GM18498 (cell line): ENCODE measurements at regions not wholly inside any gene's neighbourhood (a gene's known extent, or its start where the extent isn't known, plus 50 kb on each side); places are given as distances from the start of the nearest gene placed in this dataset.
"Not testable (repeated sequence)": the region's sequence is repeated elsewhere in the genome, so short reads cannot be mapped to it uniquely, and the experiment has no call there.

Experiments used
- ATAC-seq: cut with Tn5 transposase; IDR thresholded peaks from one replicate; pipeline ENCODE4 v1.9.1; 2021; ENCODE audit warnings: mild to moderate bottlenecking, moderate library complexity; ENCODE audit not compliant: unreplicated experiment

DNA sequence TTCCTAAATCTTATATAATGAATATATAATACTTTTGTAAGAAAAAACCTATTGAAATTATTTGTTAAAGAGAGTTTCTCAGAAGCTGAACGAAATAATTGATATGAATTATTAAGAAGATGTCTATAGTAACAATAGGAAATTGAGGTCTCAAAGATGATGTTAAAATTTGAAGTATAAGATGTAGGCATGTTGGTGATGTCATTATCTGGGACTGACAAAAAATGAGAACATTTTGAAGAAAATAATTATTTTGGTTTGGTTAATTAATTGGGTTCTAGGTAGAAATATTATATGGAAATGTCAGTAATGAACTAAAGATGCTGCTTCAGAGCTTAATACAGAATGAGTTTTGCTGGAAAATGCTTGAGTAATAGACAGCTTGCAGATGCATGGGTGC, 501.4 kb upstream of the ST8SIA4 start:
- ATAC-seq = no peak

DNA sequence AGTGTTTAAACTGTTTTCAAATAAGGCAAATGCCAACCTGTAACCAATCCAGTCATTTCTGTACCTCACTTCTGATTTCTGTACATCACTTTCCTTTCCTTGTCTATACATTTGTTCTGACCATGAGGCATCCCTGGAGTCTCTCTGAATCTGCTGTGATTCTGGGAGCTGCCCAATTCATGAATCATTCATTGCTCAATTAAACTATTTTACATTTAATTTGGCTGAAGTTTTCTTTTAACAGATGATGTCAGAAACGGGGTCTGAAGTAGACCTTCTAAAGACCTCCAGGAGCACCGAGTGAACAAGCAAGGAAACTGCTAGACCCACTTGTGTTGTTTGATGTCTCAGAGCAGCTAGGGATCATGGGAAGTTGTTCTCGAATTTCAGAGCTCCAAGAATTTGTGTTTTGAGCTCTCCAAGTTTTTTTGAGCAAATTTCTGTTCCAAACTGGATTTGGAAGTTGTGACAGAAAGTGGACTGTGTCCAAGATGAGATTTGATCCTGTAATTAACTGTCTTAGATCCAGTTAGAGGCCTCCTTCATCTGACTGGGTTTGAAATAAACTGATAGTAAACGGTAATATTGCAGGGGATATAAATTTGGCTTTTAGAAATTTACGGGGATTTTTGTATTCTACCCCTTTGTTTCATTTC, 490.8 kb upstream of the ST8SIA4 start:
- ATAC-seq = no peak

DNA sequence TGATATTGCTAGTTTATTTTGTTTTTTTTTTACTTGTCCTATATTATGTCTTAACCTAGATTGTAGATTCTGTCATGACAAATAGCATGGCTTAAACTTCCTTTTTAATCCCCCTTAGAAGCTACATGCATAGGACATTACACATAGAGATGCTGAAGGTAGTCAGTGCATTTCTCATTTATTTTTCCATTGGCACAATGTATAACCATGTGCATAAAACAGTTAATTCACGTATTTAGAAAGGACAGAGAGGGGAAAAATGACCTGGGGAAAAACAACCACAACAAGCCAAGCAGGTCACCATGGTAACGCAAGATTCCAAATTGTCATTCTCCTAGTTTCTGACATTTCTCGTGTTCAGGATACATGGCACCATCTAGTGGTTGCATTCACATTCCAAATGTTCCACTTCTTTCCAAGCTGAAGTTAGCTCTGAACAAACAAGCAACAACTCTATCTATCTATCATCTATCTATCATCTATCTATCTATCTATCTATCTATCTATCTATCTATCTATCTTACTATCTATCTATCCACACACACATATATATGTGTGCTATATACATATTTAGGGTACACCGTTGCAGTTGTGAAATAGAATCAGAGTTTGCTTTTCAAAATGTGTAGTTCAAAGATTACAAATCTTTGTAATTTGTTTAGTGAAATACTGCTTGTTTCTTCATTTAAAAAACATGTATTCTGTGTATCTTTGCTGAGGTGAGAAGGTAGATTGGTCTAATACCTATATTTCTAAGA, 487.2 kb upstream of the ST8SIA4 start:
- peak; percentile 62 for ATAC-seq

DNA sequence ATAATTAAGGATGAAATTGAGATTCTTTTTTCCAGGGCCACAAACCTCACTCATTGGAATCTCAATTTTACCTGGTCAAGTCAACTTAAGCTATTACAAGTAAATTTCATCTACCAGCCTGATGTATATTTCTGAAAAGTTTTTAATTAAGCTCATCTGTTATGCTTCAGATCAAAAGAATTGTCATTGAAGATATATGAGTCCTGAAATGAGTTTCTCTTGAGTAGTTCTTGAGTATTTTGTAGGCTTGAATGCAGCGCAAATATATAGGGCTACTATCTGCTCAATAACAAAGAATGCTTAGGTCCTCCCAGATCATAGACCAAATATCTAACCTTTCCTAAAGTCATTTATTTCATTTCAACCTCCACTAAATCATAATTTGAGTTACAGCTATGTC, 482.2 kb upstream of the ST8SIA4 start:
- ATAC-seq = no peak

DNA sequence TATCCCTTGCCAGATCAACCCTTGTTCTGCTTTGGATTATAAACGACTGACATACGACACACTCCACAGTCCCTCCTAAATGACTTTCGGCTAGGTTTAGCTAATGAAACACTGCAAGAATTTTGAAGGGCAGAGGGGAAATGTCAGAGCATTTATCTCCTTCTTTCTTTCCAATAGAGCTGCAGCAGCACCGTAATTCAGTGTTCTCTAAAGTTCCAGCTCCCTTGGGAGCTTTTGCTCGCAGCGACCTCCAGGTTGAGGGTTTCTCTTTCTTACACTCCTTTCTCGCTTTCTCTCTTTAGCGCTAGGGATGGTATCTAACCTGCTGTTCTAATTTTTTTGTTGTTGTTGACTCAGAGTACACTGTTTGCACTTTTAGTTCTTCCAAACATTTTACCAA, 467.1 kb upstream of the ST8SIA4 start:
- no peak for ATAC-seq

DNA sequence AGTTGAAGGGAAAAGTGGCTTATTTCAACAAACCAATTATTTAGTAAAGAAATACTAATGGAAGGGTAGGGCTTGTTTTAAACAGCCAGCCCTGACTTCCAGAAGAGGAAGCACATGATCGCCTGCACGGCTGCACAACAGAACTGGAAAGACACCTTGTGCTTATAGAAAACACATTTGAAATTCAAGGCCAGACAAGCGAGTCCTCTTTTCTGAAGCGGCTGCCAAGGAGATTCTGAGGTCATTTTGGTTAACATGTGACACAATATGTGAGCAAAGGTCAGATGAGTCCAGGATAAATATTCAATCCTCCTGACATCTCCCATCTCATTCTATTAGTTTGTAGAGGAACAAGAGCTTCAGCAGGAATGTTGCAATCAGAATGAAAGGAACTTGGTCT, 461.4 kb upstream of the ST8SIA4 start:
- ATAC-seq = no peak

DNA sequence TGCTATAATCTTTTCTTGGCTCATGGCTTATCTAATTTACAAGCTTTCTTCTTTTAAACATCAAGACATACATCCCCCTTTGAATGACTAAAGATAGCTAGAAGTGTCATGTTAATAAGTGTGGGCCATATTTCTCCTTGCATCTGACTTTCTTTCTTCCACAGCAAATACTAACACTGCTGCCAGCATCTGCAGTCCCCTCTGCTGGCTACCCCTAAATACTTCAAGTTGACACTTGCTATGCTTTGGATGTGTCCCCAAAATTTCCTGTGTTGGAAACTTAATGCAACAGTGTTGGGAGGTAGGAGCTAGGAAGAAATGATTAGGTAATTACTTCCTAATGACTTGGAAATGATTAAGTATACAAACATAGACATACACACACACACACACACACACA, 459.0 kb upstream of the ST8SIA4 start:
- ATAC-seq = no peak

DNA sequence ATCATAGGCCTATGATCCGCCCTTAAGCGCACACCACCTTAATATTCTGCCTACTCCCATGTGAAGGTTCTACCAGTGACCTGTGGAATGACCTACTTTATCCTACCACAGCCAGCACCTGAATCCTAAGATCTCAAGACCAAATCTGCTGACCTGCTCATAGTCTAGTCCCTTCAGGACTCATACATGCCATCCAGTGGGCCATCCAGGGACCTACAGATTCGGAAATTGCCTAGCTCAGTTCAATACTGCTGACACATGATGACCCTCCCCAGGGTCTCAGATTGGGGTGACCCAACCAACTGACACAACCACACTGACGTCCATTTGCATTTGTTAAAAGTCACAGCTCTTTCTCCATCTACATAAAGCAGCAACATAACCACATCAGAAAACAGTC, 443.8 kb upstream of the ST8SIA4 start:
- ATAC-seq = no peak

DNA sequence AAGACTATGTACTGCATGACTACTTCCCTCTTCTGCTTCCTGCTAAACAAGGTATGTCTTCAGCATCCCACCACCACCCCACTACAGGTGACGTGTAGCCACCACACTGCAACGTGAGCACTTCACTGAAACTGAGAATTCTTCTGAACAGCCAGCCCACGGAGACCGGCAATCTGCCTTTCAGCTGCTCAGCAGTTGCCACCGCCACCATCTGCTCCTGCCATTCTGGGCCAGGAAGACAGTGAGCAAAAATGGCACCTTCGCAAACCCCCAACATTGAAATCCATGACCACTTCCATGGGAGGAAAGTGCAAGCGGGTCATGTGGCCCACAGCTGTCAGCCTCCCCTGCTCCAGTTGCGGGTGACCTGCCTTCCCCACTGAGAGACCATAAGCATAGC, 443.4 kb upstream of the ST8SIA4 start:
- ATAC-seq = no peak

DNA sequence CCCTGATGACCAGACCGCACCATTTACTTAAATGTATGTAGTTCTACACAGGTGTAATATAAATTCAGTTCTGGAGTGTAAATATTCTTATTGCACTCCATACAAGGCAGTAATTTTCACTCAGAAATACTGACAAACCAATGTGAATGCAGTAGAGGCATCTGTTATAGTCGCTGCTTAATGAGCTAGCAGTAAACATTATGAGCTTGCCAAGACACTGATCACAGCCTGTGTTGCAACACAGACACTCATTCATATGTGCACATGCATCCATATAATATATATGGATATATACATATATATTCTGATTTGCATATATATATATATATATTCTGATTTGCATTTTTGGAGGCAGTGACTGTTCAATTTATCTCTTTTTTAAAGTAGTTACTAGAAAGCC, 435.1 kb upstream of the ST8SIA4 start:
- ATAC-seq = no peak

DNA sequence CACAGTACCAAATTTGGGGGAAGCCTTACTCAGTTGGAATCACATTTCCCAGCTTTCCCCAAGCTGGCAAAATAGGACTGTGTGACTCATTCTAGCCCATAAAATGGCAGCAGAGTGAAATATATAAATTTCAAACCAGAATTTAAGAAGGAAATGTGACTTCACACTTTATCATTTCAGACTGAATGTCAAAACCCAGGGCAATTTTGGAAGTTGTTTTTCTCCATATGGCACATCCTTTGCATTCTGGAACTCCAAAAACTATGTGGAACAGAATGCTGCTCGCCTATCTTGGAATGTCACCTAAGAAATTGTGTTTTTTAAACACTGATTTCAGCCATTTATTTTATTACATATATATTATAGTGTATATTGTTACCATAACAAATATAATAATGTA, 424.7 kb upstream of the ST8SIA4 start:
- no peak for ATAC-seq

DNA sequence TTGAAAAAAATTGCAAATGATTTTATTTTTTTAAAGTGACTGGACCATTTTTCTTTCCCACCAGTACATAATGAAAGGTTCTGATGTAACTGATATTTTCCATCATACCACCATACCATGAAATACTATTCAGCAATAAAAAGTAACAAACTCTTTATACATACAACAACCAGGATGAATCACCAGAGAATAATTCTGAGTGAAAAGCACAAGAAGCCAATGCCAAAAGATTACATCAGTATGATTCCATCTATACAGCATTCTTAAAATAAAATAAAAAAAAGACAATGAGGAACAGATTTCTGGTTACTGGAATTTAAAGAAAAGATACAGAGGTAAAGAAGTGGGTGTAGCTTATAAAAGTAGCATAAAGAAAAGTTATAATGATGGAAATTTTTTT, 423.7 kb upstream of the ST8SIA4 start:
- ATAC-seq = no peak

DNA sequence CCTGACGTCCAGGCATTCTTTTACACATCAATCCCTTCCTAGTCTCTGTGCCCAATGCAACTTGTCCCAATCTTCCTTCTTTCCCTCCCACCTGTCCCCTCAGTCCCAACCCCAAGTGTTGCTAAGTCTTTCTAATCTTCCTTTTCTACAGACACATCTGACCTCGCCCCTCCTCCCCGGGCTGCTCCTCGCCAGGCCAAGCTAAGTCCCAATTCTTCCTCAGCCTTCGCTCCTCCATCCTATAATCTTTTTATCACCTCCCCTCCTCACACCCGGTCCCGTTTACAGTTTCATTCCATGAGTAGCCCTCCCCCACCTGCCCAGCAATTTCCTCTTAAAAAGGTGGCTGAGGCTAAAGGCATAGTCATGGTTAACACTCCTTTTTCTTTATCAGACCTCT, 413.3 kb upstream of the ST8SIA4 start:
- ATAC-seq = not testable (repeated sequence)

DNA sequence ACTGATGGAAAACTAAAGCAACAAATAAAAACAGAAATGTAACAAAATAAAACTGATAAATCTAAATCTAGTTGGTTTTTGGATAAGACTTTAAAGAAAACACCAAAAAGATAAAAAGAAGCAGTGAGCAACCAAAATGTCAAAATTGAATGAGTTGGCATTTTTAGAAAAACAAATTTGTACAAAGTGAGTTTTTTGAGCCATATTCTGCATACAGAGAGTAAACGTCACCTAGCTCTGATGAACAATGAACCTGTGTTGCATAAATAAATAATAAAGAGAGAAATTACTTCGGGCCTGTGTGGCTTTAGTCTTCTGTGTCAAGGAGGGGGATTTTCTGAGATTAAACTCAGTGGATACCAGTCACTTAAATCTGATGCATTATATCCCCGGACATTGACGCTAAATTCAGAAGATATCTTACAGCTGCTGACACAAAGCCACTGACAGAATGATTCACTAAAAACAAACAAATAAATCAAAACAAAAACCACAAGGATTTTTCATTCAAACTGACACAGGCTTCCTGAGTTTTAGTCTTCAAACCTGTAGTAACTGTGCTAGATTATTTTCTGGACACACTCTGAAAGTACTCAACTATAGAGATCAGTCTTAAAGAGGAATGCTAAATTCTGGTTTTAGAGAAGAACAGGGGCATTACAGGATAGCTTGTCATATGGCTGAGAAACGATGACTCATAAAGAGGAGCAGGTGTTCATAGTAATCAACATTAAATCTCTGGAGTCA, 403.5 kb upstream of the ST8SIA4 start:
- ATAC-seq = no peak

DNA sequence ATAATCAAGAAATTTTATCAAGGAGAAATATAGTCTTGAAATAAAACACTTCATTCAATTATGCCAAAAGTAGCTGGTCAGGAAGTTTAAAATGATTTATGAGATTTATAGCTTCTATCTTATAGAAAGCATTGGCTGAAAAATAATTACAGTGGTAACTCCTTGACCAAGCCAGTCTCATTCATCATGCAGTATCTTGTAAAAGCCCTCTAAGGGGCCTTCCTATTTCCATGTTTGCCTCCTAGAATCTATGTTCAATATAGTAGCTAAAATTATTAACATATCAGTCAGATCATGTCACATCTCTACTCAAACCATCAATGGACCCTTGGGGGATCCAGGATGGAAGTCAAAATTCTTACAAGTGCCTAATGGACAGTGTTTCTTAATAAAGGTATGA, 393.4 kb upstream of the ST8SIA4 start:
- no peak for ATAC-seq

DNA sequence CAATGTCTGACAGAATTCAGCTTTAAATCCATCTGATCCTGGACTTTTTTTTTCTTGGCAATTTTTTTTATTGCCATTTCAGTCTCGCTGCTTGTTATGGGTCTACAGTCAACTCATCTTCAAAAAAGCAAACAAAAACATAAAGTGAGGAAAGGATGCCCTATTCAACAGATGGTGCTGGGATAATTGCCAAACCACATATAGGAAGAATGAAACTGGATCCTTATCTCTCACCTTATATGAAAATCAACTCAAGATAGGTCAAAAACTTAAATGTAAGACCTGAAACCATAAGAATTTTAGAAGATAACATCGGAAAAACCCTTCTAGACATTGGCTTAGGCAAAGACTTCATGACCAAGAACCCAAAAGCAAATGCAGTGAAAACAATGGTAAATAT, 389.1 kb upstream of the ST8SIA4 start:
- no peak for ATAC-seq

DNA sequence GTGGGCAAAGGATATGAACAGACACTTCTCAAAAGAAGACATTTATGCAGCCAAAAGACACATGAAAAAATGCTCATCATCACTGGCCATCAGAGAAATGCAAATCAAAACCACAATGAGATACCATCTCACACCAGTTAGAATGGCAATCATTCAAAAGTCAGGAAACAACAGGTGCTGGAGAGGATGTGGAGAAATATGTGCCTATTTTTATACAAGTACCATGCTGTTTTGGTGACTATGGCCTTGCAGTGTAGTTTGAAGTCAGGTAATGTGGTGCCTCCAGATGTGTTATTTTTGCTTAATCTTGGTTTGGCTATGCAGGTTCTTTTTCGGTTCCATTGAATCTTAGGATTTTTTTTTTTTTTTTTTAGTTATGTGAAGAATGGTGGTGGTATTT, 387.7 kb upstream of the ST8SIA4 start:
- not testable (repeated sequence) for ATAC-seq

DNA sequence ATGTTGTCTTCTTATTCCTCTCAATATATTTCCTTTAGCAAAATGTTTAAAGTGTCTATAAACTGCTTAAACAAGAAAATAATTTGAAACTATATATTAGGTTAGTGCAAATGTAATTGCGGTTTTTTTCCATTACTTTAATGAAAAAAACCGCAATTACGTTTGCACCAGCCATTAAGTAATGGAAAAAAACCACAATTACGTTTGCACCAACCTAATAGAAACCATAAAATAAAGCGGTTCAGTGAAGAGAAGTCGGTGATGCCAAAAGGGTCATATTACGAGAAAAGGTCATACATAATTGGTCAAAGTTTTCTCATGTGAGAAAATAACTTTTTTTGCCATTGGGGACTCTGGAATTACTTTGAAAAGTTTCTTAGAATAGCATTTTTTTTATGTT, 385.6 kb upstream of the ST8SIA4 start:
- no peak for ATAC-seq

DNA sequence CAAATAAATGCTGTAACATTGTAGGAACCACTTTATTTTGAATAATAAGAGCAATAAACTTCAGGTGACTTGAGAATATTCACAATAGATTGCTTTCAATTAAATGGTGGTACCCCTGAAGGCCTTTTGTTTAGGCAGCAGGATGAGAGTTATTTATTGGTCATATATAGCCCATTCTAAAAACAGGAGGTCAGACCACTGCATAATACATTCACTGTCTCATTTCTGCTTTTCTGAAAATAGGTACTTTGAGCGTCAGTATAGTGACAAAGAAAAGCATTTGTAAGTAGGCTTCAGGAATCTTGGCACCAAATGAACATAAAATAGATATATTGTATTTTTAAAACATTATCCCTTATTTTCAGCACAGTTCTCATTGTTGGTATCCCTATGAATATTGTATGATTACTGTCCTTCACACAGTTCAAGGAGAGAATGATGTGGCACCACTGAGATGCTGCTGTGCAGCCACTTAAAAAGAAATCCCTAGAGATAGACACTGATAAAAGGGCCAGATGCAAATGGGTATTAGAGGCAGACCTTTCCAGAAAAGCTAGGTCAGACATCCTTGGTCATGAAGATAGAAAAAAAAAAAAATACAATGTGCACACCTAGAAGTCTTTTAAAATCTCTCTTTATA, 381.8 kb upstream of the ST8SIA4 start:
- no peak for ATAC-seq

DNA sequence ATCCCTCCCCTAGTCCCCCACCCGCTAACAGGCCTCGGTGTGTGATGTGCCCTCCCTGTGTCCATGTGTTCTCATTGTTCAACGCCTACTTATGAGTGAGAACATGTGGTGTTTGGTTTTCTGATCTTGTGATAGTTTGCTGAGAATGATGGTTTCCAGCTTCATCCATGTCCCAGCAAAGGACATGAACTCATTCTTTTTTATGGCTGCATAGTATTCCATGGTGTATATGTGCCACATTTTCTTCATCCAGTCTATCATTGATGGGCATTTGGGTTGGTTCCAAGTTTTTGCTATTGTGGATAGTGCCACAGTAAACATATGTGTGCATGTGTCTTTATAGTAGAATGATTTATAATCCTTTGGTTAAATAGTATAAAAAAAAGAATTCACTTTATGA, 380.9 kb upstream of the ST8SIA4 start:
- not testable (repeated sequence) for ATAC-seq

DNA sequence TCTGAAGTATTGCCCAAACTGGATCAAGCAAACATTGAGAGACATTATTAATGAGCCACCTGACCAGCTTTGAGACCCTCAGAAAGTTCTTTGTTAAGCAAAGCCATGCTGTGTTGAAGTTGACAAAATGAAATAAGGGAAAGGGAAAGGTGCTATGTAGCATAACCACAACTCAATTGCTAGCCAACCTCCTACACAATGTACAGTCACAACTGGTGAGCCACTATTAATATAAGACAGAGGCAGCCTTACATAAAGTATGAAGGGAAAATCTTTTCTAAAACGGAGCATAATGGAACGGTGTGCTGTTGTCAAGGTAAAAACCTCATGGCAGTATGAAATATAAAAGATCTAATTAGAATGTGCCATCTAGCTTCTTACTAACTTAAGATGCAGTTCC, 375.8 kb upstream of the ST8SIA4 start:
- no peak for ATAC-seq
